PC-3 (cell line): ENCODE measurements at regions not wholly inside any gene's neighbourhood (a gene's known extent, or its start where the extent isn't known, plus 50 kb on each side); places are given as distances from the start of the nearest gene placed in this dataset.

Experiments
- EZH2 ChIP-seq: fragments of 300-600 bp; sonication (generic); IDR thresholded peaks from one replicate; pipeline ENCODE4 v1.6.1; 2017; ENCODE audit warnings: antibody characterized with exemption, mild to moderate bottlenecking, low read length; ENCODE audit not compliant: unreplicated experiment
- TF ChIP-seq, protein P1 (sequence below): fragments of 300-600 bp; sonication (generic); conservative IDR thresholded peaks from 2 replicates; pipeline ENCODE4 v1.5.1; 2017; ENCODE audit warnings: antibody characterized with exemption, low read depth, mild to moderate bottlenecking, low read length

DNA sequence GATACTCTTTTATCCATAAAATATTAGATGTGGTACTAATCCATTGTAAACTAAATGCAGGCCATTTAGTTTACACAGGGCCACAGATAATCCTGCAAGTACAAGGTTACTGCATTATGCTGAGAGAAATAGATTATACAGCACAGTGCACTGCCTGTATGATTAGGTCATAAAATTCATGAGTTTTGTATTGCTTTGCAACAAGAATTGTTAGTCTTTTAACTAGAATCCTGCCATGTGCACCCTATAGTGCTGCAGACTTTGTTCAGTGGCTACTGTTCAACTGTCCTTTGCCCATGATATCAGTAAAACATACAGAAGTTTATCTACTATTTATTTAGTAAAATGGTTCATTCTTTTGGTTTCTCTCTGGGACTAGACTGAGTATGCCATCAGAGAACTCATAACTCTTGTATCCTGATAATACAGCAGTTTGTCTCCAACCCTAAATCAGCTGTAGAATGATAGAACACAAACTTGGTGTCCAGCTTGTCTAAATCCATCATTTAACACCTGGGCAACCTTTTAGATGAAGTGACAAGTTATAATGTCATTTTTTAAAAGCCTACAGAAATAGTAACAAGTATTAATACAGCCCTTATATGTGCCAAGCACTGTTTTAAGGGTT is 291.2 kb downstream of the TMEM167A start:
- TF ChIP-seq, protein P1, sequence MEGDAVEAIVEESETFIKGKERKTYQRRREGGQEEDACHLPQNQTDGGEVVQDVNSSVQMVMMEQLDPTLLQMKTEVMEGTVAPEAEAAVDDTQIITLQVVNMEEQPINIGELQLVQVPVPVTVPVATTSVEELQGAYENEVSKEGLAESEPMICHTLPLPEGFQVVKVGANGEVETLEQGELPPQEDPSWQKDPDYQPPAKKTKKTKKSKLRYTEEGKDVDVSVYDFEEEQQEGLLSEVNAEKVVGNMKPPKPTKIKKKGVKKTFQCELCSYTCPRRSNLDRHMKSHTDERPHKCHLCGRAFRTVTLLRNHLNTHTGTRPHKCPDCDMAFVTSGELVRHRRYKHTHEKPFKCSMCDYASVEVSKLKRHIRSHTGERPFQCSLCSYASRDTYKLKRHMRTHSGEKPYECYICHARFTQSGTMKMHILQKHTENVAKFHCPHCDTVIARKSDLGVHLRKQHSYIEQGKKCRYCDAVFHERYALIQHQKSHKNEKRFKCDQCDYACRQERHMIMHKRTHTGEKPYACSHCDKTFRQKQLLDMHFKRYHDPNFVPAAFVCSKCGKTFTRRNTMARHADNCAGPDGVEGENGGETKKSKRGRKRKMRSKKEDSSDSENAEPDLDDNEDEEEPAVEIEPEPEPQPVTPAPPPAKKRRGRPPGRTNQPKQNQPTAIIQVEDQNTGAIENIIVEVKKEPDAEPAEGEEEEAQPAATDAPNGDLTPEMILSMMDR, result no peak
- no peak for TF ChIP-seq EZH2
